ENCODE measurements at regions not wholly inside any gene's neighbourhood (a gene's known extent, or its start where the extent isn't known, plus 50 kb on each side); places are given as distances from the start of the nearest gene placed in this dataset.
A peak's percentile ranks its signal among the peaks of the same experiment; 100 is the strongest.

DNA sequence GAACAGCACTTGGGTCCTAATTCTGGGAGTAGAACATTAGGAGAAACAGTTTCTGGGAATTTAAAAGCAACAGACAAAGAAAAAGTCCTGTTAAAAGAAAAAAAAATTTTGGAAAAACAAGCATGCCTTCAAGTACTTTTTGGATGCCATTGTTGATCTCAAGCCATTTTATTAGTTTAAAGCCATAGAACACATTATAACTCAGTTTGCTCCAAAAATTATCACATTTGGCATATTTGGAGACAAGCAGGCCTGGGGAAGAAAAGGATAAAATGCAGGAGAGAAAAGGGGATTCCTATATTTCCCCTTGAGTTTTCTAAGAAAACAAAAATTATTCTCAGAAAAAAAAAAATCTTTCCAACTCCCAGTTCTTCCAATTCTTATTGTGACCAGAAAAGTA is 146.8 kb downstream of the TENT5C start:
- peaks cover 0 to 7% (median 3%) of the 10 kb centered on the region in 5 donors for H3K4me1 ChIP-seq (ENCODE audit: control insufficient read depth in 5 of 5, insufficient read depth in 5 of 5, low read length in 5 of 5)
- peaks cover 0 to 4% (median 0%) of the 10 kb centered on the region in 5 donors for H3K27me3 ChIP-seq (ENCODE audit: control insufficient read depth in 5 of 5, insufficient read depth in 4 of 5, low read length in 5 of 5)
- H3K4me3 ChIP-seq (ENCODE audit: low read depth in 1 of 5, low read length in 5 of 5): no peak overlapping the region
- H3K9ac ChIP-seq (ENCODE audit: low read length in 5 of 5): no peak overlapping the region
- no peaks in the 10 kb centered on the region for H3K36me3 ChIP-seq (ENCODE audit: control insufficient read depth in 5 of 5, insufficient read depth in 5 of 5, low read length in 5 of 5)
- H3K9me3 ChIP-seq (ENCODE audit: control insufficient read depth in 5 of 5, low read length in 5 of 5): peaks cover 0 to under 1% (median 0%) of the 10 kb centered on the region in 5 donors
- no peak overlapping the region for H3K27ac ChIP-seq (ENCODE audit: low read depth, low read length)

DNA sequence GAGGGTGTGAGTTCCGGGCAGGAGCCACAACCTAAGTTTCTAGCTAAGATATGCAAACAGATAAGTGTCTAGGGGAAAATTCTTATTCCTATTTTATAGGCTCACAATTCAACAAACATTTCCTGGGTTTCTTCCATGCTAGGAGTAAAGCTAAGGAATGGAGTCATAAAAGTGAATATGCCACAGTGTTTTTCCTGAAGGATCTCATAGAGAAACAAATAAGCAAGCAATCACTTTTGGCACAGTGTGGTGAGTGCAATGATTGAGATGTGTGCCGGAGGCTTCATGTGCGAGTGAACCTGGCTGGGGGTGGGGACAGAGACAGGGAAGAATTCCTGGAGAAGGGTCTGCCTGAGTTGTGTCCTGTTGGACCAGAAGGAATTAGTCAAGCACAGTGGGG is 147.4 kb downstream of the TENT5C start:
- H3K27me3 ChIP-seq (ENCODE audit: control insufficient read depth in 5 of 5, insufficient read depth in 4 of 5, low read length in 5 of 5): peaks cover 0 to 4% (median 0%) of the 10 kb centered on the region in 5 donors
- H3K27ac ChIP-seq (ENCODE audit: low read depth, low read length): no peak overlapping the region
- peaks cover 0 to 7% (median 3%) of the 10 kb centered on the region in 5 donors for H3K4me1 ChIP-seq (ENCODE audit: control insufficient read depth in 5 of 5, insufficient read depth in 5 of 5, low read length in 5 of 5)
- no peaks in the 10 kb centered on the region for H3K9me3 ChIP-seq (ENCODE audit: control insufficient read depth in 5 of 5, low read length in 5 of 5)
- H3K36me3 ChIP-seq (ENCODE audit: control insufficient read depth in 5 of 5, insufficient read depth in 5 of 5, low read length in 5 of 5): no peaks in the 10 kb centered on the region
- H3K9ac ChIP-seq (ENCODE audit: low read length in 5 of 5): no peak overlapping the region
- H3K4me3 ChIP-seq (ENCODE audit: low read depth in 1 of 5, low read length in 5 of 5): no peak overlapping the region

DNA sequence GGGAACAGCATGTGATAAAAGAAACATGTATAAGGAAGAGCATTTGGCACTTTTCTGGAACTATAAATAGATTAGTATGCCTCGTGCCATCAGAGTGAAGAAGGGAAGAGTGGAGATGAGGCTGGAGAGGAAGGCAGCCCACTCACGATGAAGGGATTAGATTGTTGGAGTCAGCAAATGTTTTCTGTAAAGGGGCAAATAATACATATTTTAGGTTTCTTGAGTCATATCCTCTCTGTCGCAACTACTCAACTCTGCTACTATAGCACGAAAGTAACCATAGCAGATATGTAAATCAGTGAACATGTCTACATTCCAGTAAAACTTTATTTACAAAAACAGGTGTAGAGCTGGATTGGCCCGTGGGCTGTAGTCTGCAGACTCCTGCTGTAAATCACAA is 147.8 kb downstream of the TENT5C start:
- H3K4me1 ChIP-seq (ENCODE audit: control insufficient read depth in 5 of 5, insufficient read depth in 5 of 5, low read length in 5 of 5): peaks cover 0 to 11% (median 6%) of the 10 kb centered on the region in 5 donors
- H3K27me3 ChIP-seq (ENCODE audit: control insufficient read depth in 5 of 5, insufficient read depth in 4 of 5, low read length in 5 of 5): peaks cover 0 to 4% (median 0%) of the 10 kb centered on the region in 5 donors
- H3K9me3 ChIP-seq (ENCODE audit: control insufficient read depth in 5 of 5, low read length in 5 of 5): no peaks in the 10 kb centered on the region
- H3K27ac ChIP-seq (ENCODE audit: low read depth, low read length): no peak overlapping the region
- peak overlapping the region in 4 of 5 donors; percentile 18 to 39 (median 26) for H3K4me3 ChIP-seq (ENCODE audit: low read depth in 1 of 5, low read length in 5 of 5)
- H3K9ac ChIP-seq (ENCODE audit: low read length in 5 of 5): peak overlapping the region in 1 of 5 donors; percentile 48
- no peaks in the 10 kb centered on the region for H3K36me3 ChIP-seq (ENCODE audit: control insufficient read depth in 5 of 5, insufficient read depth in 5 of 5, low read length in 5 of 5)

DNA sequence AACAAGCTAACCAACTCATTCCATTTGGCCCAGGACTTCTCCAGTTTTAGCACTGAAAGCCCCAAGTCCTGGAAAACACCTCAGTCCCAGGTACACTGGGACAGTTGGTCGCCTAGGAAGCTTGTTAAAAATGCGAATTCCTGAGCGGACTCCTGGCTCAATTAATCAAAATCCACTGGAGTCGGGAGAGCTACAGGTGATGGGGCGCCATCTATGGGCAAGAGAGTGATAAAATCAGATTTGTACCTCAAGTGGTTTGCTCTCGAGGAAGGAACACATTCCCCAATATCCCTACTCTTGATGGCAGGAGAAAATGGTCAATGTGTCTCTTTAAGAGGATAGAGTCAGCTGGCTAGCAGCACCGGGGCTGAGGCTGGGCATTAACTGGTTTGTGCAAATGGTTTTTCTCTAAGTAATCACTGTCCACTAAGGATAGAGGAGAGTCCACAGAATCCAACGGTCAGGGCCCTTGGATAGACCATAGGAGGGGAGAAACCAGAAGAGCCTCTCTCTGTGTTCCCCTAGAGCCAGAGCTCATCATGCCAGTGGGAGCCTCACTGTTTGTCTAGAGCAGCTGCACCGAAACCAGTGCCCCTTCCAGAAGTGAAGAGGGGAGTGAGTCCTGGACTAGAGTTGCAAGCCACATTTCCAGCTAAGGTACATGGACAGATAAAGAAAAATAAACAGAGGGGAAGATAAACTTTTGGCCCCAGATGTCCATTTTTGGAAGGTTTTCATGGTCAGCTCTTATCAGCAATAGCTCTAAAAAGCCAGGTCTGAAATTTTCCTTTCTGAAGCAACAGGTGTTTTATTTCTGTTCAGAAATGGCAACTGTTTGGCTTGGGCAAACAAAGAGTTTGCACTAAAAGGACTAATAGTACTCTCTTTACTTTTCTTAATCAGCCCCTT is 148.5 kb downstream of the TENT5C start:
- peak overlapping the region in 4 of 5 donors; percentile 18 to 39 (median 26) for H3K4me3 ChIP-seq (ENCODE audit: low read depth in 1 of 5, low read length in 5 of 5)
- peaks cover 3 to 13% (median 10%) of the 10 kb centered on the region in 5 donors for H3K4me1 ChIP-seq (ENCODE audit: control insufficient read depth in 5 of 5, insufficient read depth in 5 of 5, low read length in 5 of 5)
- peak overlapping the region in 1 of 5 donors; percentile 48 for H3K9ac ChIP-seq (ENCODE audit: low read length in 5 of 5)
- no peaks in the 10 kb centered on the region for H3K36me3 ChIP-seq (ENCODE audit: control insufficient read depth in 5 of 5, insufficient read depth in 5 of 5, low read length in 5 of 5)
- no peak overlapping the region for H3K27ac ChIP-seq (ENCODE audit: low read depth, low read length)
- peaks cover 0 to 4% (median 0%) of the 10 kb centered on the region in 5 donors for H3K27me3 ChIP-seq (ENCODE audit: control insufficient read depth in 5 of 5, insufficient read depth in 4 of 5, low read length in 5 of 5)
- H3K9me3 ChIP-seq (ENCODE audit: control insufficient read depth in 5 of 5, low read length in 5 of 5): no peaks in the 10 kb centered on the region

DNA sequence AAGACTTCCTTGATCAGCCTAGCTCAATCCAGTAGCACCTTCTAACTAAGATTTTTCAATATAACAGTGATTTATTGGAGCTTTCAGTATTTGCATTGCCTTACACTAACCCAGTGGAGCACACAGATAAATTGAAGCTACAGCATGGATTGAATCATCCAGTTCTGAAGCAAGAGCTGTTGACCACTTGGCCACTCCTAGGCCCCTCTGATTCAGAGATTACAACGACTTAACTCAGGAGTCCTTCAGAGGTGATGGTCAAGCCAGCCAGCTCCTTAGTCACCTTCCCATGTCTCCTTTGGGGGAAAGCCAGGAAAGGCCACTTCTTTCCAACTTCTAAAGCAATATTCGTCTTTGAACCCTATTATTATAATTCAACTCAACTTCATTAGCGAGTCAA is 151.8 kb downstream of the TENT5C start:
- H3K4me3 ChIP-seq (ENCODE audit: low read depth in 1 of 5, low read length in 5 of 5): no peak overlapping the region
- no peaks in the 10 kb centered on the region for H3K36me3 ChIP-seq (ENCODE audit: control insufficient read depth in 5 of 5, insufficient read depth in 5 of 5, low read length in 5 of 5)
- no peaks in the 10 kb centered on the region for H3K9me3 ChIP-seq (ENCODE audit: control insufficient read depth in 5 of 5, low read length in 5 of 5)
- peaks cover 3 to 13% (median 10%) of the 10 kb centered on the region in 5 donors for H3K4me1 ChIP-seq (ENCODE audit: control insufficient read depth in 5 of 5, insufficient read depth in 5 of 5, low read length in 5 of 5)
- no peak overlapping the region for H3K27ac ChIP-seq (ENCODE audit: low read depth, low read length)
- no peak overlapping the region for H3K9ac ChIP-seq (ENCODE audit: low read length in 5 of 5)
- H3K27me3 ChIP-seq (ENCODE audit: control insufficient read depth in 5 of 5, insufficient read depth in 4 of 5, low read length in 5 of 5): peaks cover 0 to 4% (median 0%) of the 10 kb centered on the region in 5 donors

DNA sequence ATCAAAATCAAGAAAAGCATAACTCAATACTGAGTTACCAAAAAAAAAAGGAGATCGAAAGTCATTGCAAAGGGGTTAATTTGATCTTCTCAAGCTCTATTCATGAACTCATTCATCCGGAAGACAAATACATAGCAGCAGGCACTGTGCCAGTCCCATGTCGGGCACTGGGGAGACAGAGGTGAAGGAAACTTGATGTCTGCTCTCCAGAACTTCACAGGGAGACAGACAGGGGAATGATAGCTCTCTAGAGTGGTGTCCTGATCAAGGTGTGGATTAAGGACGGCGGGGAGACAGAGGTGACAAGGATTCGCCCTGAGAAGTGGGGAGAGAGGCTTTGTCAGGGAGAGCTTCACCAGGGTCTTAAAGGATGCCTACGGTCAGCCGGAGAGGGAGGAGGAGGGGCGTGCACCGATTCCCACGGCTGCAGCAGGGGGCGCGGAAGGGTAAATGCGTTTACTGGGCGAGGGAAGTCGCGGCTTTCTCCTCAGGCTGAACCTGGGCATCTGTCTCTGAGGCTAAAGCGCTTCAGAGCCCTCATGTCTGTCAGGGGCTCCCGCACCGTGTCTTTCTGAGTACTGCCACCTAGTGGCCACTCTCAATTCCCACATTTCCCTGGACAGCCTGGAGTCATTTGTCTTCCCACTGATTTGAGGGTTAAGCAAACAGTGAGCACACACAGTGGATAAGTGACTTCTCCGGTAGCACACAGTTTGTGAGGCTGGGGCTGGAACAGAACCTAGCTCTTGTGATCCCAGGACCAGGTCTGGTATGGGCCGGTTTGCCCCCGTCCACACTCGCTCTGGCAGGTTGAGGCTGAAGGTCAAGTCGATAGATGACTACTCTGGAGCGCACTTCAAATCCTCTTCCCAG is 152.8 kb downstream of the TENT5C start:
- peak overlapping the region in 3 of 5 donors; percentile 26 to 64 (median 55) for H3K9ac ChIP-seq (ENCODE audit: low read length in 5 of 5)

DNA sequence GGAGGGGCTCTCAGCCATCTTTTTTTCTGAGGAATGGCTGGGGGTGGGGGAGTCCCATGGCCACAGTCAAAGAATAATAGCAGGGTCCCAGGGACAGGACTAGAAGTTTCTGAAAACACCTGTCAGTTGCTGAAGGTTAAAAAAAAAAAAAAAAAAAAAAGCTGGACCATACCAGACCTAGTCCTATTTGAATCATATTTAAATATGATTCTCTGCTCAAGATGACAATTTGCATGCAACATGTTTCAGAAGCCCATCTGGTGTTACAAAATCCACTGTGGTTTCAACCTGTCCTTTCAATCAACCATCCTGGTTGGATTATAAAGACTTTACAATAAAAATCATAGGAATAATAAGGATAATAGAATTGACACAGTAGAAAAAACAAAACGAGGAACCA is 153.7 kb downstream of the TENT5C start:
- H3K9me3 ChIP-seq (ENCODE audit: control insufficient read depth in 5 of 5, low read length in 5 of 5): no peaks in the 10 kb centered on the region
- H3K4me3 ChIP-seq (ENCODE audit: low read depth in 1 of 5, low read length in 5 of 5): no peak overlapping the region
- no peak overlapping the region for H3K9ac ChIP-seq (ENCODE audit: low read length in 5 of 5)
- peaks cover 3 to 9% (median 6%) of the 10 kb centered on the region in 5 donors for H3K4me1 ChIP-seq (ENCODE audit: control insufficient read depth in 5 of 5, insufficient read depth in 5 of 5, low read length in 5 of 5)
- H3K27me3 ChIP-seq (ENCODE audit: control insufficient read depth in 5 of 5, insufficient read depth in 4 of 5, low read length in 5 of 5): peaks cover 0 to 2% (median 0%) of the 10 kb centered on the region in 5 donors
- no peak overlapping the region for H3K27ac ChIP-seq (ENCODE audit: low read depth, low read length)
- H3K36me3 ChIP-seq (ENCODE audit: control insufficient read depth in 5 of 5, insufficient read depth in 5 of 5, low read length in 5 of 5): no peaks in the 10 kb centered on the region

More for the DNA sequence above, 152.8 kb downstream of the TENT5C start:
- Histone ChIP-seq H3K9me3 (ENCODE audit: control insufficient read depth in 5 of 5, low read length in 5 of 5) (no peaks in the 10 kb centered on the region), H3K36me3 (ENCODE audit: control insufficient read depth in 5 of 5, insufficient read depth in 5 of 5, low read length in 5 of 5) (no peaks in the 10 kb centered on the region), H3K27ac (ENCODE audit: low read depth, low read length) (no peak overlapping the region), H3K27me3 (ENCODE audit: control insufficient read depth in 5 of 5, insufficient read depth in 4 of 5, low read length in 5 of 5) (peaks cover 0 to 3% (median 0%) of the 10 kb centered on the region in 5 donors), H3K4me1 (ENCODE audit: control insufficient read depth in 5 of 5, insufficient read depth in 5 of 5, low read length in 5 of 5) (peaks cover 3 to 13% (median 10%) of the 10 kb centered on the region in 5 donors), H3K4me3 (ENCODE audit: low read depth in 1 of 5, low read length in 5 of 5) (peak overlapping the region; percentile 59 to 79 (median 68))

DNA sequence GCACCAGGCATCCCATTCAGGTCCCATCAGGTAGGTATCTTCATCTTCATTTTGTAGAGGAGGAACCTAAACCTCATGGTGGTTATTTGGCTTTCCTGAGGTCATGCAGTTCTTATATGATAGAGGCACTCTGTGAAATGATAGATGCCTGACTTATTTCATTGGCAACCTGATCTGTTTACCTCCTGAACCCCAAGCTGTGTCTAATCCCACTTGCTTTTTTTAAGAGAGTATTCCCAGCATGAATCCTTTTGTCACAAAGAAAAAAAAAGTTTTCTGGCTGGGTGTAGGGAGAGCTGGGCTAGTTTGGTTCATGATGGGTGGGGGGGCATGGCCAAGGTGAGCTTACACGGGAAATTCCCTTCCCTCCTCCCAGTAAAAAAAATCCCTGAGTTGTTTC is 154.2 kb downstream of the TENT5C start:
- Histone ChIP-seq H3K27me3 (ENCODE audit: control insufficient read depth in 5 of 5, insufficient read depth in 4 of 5, low read length in 5 of 5) (no peaks in the 10 kb centered on the region), H3K9me3 (ENCODE audit: control insufficient read depth in 5 of 5, low read length in 5 of 5) (no peaks in the 10 kb centered on the region), H3K4me1 (ENCODE audit: control insufficient read depth in 5 of 5, insufficient read depth in 5 of 5, low read length in 5 of 5) (peaks cover 3 to 9% (median 6%) of the 10 kb centered on the region in 5 donors), H3K27ac (ENCODE audit: low read depth, low read length) (no peak overlapping the region), H3K9ac (ENCODE audit: low read length in 5 of 5) (no peak overlapping the region), H3K36me3 (ENCODE audit: control insufficient read depth in 5 of 5, insufficient read depth in 5 of 5, low read length in 5 of 5) (no peaks in the 10 kb centered on the region), H3K4me3 (ENCODE audit: low read depth in 1 of 5, low read length in 5 of 5) (no peak overlapping the region)

DNA sequence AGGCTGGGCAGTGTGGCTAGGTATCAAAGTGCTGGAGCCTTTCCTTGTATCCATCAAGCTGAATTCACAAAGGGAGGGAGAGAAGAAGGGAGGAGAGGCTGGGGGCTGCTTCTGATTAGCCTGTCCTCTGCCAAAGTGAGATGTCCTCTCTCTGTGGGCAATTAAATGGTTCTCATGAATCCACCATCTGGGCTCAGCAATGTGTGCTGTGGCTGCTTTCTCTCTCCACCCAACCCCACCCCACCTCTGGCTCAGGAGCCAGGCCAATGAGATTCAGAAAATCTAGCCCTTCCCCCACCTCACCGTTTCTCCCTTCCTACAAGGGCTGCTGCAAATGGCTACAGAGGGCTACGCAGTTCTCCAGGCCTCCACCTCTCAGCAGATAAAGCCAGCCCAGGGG is 154.6 kb downstream of the TENT5C start:
- Histone ChIP-seq H3K9ac (ENCODE audit: low read length in 5 of 5) (no peak overlapping the region), H3K9me3 (ENCODE audit: control insufficient read depth in 5 of 5, low read length in 5 of 5) (no peaks in the 10 kb centered on the region), H3K36me3 (ENCODE audit: control insufficient read depth in 5 of 5, insufficient read depth in 5 of 5, low read length in 5 of 5) (no peaks in the 10 kb centered on the region), H3K4me3 (ENCODE audit: low read depth in 1 of 5, low read length in 5 of 5) (no peak overlapping the region), H3K27me3 (ENCODE audit: control insufficient read depth in 5 of 5, insufficient read depth in 4 of 5, low read length in 5 of 5) (no peaks in the 10 kb centered on the region), H3K4me1 (ENCODE audit: control insufficient read depth in 5 of 5, insufficient read depth in 5 of 5, low read length in 5 of 5) (peaks cover 3 to 9% (median 6%) of the 10 kb centered on the region in 5 donors), H3K27ac (ENCODE audit: low read depth, low read length) (no peak overlapping the region)
